NCI-H2227 (cell line): ENCODE measurements at regions not wholly inside any gene's neighbourhood (a gene's known extent, or its start where the extent isn't known, plus 50 kb on each side); places are given as distances from the start of the nearest gene placed in this dataset.
A peak's percentile ranks its signal among the peaks of the same experiment; 100 is the strongest.

Source experiments
- DNase-seq: peaks from one replicate; lab custom pipeline; 2025; ENCODE audit not compliant: unreplicated experiment; lab: John Stamatoyannopoulos, UW

DNA sequence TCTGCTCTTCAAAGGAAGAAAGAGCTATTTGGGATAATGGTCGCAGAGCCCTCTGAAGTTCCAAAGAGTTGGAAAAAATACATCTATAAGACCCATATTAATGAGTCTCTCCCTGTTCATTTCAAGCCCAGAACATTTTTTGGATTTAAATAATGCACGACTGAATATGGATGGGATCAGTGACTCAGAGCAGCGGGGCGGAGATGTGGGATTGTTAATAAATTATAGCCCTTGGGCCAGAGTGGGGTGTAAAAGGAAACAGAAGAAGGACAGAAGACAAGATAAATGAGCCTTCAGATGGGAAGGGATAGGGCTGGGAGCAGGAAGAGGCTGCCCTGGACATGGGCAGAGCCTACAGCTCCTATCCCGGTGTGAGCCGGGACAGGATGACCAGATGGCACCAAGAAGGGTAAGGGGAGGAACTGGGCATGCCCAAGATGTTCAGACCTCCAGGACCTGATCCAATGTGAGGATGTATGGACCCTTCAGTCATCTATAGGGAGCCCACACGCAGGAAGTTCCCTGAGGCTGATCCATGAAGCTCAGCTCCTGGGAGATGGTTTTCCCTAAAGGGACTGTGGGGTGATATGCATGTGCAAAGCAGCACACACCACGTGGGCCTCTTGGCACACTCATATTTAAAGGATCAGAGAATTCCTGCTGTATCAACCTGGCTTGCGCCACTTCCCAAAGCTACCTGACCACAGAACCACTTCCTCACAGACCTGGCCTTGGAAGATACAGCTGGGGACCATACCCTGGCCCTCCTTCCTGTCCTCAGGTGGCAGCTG, 96.1 kb upstream of the PLXNA4 start:
- no peak for DNase-seq

GRCh38 chr7:132666774-132667172, 90.5 kb upstream of the PLXNA4 start:
- no peak for DNase-seq

DNA sequence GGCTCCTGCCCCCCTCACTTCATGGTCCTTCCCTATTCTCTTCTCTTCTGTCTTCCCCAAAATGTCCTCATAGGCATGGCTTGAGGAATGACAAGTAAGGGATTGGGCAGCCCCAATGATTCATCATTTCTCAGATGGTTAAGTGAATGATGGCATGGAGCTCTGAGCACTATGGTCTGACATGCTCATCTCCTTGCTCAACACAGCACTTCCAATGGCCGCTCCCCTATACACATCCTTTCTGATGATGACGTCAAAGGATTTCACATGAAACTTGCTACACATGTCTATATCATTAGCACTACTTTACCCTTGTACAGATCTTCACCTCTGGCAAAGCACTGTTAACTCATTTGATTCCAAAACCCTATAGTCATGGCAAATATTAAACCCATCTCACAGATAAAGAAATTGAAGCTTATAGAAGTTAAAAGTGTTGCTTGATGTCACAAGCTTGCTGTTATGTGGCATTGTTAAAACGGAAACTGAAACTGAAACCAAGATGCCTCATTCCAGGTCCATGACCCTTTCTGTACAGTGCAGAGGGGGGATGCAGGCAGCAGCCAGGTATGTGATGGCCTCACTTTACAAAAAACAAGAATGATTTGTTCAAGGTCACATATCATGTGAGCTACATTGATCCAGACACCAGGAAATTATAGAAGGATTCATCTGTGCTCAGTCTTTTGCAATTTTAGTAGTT, 90.0 kb upstream of the PLXNA4 start:
- no peak for DNase-seq

GRCh38 chr7:132656846-132657776, 80.8 kb upstream of the PLXNA4 start:
- DNase-seq, result no peak

- DNase-seq, result no peak
Measured at GRCh38 chr7:132656341-132656740, 80.1 kb upstream of the PLXNA4 start.

- DNase-seq, result peak; percentile 58
Measured at GRCh38 chr7:132655131-132655727, 79.0 kb upstream of the PLXNA4 start.

DNA sequence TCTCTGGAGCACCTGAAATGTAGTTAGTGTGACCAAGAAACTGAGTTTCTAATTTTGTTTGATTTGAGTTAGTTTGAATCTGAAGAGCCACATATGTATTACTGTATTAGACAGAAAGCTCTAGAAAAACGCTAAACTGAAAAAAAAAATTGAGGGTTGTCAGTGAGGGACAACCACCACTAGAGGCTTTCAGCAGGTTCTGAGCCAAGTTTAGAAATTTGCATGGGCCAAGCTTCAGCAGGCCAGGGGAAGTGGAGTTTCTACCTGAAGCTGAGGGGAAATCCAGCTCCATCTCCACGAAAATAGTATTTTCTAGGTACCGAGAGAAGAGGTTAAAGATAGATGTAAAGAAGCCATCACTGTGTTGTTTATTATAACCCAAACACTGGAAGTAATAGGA, 77.9 kb upstream of the PLXNA4 start:
- peak; percentile 22 for DNase-seq

DNA sequence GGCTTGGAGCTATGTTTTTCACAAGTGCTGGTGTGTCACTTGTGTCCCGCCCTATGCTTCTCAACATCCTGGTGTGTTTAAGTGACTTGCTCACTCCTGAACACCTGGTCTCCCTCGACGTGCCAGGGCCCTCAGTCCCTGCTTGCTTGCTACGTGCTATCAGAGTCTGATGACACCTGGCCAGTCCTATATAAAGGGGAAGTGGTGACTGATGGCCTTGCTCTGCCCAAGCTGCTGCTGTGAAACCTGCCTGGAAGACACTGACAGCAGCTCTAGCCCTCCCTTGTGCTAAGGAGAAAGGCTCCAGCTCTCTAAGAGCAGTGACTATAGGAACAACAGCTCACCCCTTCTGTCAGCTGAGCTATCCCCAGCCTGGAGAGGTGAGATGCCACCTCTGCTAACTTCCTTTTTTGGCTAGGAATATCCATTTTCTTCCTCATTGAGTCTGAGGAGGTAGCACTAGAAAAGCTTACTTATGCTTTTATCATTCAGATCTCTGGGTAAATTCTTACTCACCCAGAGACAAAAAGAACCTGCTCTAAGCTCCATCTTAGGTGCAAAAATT, 77.2 kb upstream of the PLXNA4 start:
- no peak for DNase-seq

- no peak for DNase-seq
Measured at GRCh38 chr7:132652507-132652906, 76.2 kb upstream of the PLXNA4 start.

DNA sequence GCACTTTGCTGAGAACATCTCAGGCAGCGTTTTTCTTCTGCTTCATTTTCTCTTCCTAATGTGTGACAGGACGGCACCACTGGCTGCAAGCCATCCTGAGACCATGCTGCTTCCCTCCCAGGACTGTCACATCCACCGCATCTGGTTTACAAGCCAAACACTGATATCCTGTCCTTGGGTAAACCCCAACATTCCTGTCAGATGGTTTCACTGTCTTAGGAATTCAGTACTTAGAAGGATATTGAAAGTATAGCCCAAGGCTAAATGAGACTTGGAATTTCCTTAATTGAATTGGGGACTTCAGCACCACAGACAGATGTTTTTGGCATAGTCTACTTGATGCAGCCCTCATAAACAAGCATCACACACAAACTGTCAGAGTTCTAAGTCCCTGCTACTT, 74.2 kb upstream of the PLXNA4 start:
- no peak for DNase-seq

DNA sequence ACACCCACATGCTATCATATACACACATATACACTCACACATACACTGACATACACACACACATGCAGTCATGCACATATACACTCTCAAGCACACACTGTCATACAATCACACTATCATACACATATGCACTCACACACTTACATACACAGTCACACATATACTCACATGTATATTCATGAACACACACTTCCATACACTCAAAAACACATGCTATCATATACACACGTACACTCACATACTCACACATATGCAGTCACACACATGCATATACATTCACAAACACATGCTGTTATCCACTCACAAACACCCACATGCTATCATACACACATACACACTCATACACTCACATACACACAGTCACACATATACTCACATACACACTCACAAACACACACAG, 71.0 kb upstream of the PLXNA4 start:
- DNase-seq, result no peak

DNA sequence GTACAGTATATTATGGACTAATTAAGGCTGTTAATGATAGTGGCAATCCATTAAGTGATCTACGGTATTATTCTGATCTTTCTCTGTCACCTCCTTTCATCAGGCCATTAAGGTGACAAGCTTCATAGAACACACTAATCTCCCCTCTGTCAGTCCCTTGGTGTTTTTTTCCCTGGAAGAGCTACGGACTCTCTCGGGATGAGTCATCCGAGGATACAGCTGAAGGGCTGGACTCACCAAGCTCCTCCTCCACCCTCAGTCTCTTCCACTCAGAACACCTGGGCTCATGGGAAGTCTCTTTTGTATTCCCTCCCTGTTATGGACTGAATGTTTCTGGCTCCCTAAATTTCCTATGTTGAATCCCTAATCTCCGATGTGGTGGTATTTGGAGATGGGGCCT, 69.8 kb upstream of the PLXNA4 start:
- DNase-seq, result no peak

GRCh38 chr7:132643302-132643701, 67.0 kb upstream of the PLXNA4 start:
- DNase-seq, result no peak

DNA sequence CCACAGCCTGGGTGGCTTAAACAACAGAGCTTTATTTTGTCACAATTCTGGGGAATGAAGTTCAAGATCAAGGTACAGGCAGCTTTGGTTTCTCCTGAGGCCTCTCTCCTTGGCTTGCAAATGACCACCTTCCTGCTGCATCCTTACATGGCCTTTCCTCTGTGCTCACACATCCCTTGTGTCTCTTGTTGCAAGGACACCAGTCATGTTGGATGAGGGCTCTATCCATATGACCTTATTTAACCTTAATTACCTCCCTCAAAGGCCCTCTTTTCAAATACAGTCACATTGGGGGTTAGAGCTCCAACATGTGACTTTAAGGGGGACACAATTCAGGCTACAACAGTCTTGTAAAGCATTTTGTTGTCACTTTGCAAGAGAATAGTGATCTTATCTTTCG, 65.0 kb upstream of the PLXNA4 start:
- no peak for DNase-seq

- no peak for DNase-seq
Measured at GRCh38 chr7:132639983-132640382, 63.7 kb upstream of the PLXNA4 start.

DNA sequence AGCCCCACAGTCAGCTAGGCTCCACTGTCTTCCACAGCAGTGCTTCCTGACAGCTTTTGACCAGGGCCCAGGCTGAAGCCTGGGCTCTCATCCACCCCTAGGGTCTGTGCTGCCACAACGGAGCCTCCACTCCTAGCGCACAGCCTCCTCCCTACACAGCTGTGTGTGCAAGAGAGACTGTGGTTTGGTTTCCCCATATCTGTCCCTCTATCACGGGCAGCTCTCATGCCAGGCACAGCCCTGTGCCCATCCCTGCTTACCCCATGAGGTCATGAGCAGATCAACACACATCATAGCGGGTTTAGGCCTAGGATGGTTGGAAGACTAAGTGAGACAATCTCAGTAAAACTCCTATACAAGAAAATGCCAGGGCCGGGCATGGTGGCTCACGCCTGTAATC, 61.7 kb upstream of the PLXNA4 start:
- no peak for DNase-seq

DNA sequence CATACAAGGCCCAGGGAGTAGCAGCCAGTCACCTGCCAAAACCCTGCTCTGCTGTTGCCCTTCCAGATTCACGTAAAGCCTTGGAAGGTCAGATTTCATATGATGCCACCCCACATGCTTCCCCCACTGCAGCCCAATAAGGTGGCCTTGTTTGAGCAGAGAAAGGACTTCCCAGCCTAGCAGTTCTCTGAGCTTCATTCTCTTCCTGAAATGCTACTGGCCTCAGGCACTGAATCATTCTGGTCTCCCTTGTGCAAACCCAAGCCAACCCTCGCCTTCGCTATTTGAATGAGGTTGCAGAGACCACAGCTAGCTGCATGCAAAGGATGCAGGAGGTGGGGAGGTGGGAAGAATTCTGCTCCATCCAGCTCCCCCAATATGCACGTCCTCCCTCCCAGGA, 60.3 kb upstream of the PLXNA4 start:
- no peak for DNase-seq

GRCh38 chr7:132635127-132635526, 58.9 kb upstream of the PLXNA4 start:
- DNase-seq, result no peak

- DNase-seq, result no peak
Measured at GRCh38 chr7:132630834-132631233, 54.6 kb upstream of the PLXNA4 start.
